NCI-H2171 treated with DMSO at 0.1 percent for 48 hours (cell line): ENCODE measurements at regions not wholly inside any gene's neighbourhood (a gene's known extent, or its start where the extent isn't known, plus 50 kb on each side); places are given as distances from the start of the nearest gene placed in this dataset.
"Not testable (repeated sequence)": the region's sequence is repeated elsewhere in the genome, so short reads cannot be mapped to it uniquely, and the experiment has no call there.

Source experiments
- DNase-seq: peaks from one replicate; lab custom pipeline; 2025; lab: John Stamatoyannopoulos, UW

DNA sequence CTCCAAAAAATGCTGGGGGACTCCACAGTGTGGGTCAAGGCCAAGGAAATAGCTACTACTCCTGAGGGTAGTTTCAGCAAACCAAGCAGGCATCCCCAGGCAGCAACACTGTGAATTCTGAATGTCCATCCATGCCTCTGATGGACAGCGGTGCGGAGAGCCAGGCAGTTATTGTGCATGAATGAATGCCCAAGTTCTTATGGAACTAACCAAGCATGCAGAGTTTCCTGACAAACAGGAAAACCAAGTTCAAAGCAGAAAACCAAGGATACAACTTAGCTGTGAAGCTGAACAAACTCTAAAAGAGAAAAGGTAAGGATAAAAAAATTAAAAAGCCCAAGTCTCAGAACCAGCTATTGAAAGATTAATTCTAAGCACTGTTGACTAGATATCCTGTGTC is 642.6 kb upstream of the HS3ST1 start:
- DNase-seq: no peak

DNA sequence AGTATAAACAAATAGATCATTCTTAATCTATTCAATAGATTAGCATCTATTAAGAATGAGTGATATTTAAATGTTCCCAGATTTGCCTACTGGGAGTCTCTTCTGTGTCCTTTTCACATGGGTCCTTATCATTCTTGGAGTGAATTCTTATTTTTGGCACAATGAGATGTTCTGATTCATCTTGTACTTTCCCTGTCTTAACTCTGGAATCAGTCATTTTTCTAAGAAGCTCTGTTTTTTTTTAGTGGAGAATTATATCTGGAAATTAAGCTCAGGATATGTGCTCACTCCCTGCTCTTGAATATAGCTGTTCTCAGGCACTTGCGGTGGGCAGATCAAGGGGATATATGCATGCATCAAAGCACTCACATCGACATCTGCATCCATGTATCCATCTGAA is 625.3 kb upstream of the HS3ST1 start:
- no peak for DNase-seq

GRCh38 chr4:12053556-12053955 is 624.9 kb upstream of the HS3ST1 start:
- DNase-seq: no peak

GRCh38 chr4:12050357-12050756 is 621.7 kb upstream of the HS3ST1 start:
- no peak for DNase-seq

DNA sequence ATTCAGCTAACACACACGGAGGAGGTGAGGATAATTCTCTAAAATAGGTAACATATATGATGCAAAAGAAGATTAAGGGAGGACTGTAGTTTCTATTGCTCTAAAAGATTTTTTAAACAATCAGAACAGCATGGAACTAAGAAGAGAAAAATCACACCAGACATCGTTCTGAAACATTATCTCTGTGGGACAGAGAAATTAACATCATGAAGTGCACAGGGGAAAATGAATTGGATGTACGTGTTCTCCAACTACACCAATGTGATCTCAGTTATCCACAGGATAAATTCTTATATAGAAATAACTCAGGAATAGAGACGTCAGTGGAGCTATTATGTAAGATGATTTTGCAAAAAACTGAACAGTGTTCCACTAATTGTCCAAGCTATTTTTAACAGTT is 614.1 kb upstream of the HS3ST1 start:
- DNase-seq: no peak

GRCh38 chr4:12041828-12042227 is 613.1 kb upstream of the HS3ST1 start:
- DNase-seq: no peak

DNA sequence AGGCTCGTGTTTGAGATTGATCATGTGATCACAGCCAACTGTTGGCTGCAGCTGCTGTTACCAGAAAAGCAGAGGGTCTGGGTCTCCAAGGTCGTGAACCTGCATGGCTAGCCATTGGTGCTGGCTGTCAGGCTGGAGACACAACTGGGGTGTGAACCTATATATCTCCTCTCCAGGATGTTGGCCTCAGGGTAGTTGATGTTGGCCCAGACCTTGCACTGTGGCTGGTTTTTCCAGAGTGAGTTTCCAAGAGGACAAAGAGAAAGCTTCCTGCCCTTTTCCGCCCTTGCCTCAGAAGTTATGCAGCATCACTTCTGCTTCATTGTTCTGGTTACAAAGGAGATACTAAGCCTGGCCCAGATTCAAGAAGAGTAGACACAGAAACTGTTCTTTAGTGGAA is 607.8 kb upstream of the HS3ST1 start:
- no peak for DNase-seq

- no peak for DNase-seq
These were observed 599.6 kb upstream of the HS3ST1 start for GRCh38 chr4:12028258-12028657.

DNA sequence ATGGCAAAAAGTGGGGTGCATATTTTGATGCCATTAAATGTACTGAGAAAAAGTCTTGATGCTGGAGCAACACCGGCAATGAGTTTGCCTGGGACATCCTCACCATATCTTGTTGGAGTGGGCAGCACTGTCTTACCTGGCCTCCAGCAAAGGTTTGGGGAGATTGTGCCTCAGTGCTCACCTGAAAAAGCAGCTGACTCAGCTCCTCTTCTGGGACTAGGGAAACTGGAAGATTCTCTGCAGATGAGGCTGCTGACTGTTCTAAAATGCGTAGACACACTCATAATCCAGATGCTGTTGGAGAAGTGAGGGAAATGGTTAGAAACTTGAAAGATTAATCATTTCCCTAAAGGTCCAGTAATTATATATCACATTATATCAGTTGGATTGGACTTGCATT is 593.7 kb upstream of the HS3ST1 start:
- no peak for DNase-seq

DNA sequence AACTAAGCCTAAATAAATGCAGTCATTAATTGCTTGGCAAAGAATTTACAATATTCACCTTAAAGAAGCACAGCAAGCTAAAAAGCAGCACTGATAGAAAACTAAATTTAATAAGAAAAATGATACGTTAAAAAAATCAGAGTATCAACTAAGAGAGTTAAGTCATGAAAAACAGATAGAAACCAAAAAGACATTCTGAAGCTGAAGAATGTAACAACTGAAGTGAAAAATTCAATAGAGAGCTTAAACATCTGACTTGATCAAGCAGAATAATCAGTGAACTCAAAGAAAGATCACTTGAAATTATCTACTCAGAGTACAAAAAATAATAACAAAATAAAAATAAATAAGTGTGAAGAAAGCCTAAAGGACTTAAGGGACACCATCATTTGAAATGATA is 588.0 kb upstream of the HS3ST1 start:
- no peak for DNase-seq

DNA sequence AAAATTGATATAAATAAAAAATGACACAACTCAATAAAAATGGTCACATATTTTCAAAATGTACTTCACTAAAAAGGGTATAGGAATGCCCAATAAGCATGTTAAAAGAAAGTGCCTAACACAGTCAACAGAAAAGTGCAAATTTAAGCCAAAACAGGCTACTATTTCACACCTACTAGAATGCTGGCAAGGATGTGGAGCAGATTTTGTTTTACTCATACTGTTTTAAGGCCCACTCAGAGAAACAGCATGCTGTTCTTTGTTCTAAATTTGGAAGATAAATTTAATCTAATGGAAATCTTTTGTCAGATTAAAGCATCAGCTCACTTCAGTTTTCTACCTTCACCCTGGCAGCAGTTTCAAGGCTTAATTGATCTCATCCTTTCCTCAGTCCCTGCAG is 576.8 kb upstream of the HS3ST1 start:
- no peak for DNase-seq

- DNase-seq: not testable (repeated sequence)
These were observed 567.9 kb upstream of the HS3ST1 start for GRCh38 chr4:11996581-11996980.

GRCh38 chr4:11976726-11977263 is 548.1 kb upstream of the HS3ST1 start:
- no peak for DNase-seq

DNA sequence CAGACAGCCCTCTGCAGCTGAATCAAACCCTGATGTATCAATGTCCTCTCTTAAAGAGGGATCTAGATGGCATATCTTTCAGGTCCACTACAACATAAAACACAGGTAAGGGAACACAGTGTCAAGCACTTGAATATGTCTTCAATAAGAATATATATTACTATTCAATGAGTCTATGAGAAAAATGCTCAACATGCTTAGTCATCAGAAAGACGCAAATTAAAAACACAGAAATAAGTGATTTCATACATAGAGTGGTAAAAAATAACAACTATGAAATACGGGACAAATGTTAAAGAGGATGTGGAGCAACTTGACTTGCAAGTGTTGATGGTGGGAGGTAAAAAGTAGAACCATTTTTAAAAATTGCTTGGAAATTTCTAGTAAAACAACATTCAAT is 544.6 kb upstream of the HS3ST1 start:
- no peak for DNase-seq

DNA sequence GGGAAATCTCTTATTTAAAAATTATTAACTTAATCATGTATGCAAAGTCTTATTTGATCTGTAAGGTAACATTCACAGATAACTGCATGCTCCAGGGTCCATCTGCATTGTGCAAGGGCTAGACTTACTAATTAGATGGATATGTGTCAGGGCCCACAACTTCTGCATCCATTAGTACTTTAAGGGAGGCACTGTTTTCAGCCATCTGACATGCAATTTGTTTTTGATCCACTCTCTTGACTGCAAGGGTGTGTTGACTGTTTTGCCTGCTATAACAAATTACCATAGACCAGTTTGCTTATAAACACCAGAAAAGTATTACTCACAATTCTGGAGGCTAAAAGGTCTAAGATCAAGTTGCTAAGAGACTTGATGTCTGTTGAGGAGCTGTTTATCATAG is 542.1 kb upstream of the HS3ST1 start:
- DNase-seq: no peak

DNA sequence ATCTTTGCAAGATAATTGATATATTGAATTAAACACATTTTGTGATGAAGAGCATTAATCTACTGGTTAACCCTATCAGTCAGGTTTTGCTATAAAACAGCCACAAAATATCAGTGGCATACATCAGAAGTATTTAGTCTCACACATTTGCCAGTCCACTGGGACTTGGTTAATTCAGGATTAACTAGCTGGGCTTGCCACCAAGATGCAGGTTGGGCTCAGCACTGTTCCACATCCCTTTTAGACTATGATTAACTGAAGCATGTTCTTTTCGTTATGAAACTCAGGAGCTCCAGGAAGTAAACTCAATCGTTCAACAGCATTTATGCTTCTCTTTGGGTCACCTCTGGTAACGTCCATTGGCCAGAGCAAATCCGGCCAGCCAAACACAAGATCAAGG is 538.1 kb upstream of the HS3ST1 start:
- no peak for DNase-seq

DNA sequence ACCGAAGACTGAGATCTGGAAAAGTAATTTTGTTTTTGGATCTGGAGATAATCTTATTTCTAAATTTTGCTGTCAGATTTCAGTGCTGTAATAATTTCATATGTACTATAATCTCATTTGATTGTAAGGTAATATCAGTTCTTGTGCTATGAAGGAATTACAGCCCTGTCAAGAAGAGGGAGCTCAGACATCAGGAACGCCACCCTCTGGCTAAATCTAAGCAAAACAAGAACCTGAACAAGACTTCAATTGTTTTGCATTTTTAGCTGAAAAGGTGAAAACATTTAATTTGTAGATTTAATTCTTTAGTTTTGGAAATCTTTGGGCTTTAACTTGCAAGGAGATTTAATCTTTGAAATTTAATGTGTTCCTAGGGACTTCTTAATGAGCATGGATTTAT is 525.4 kb upstream of the HS3ST1 start:
- no peak for DNase-seq

GRCh38 chr4:11949355-11949754 is 520.7 kb upstream of the HS3ST1 start:
- no peak for DNase-seq

DNA sequence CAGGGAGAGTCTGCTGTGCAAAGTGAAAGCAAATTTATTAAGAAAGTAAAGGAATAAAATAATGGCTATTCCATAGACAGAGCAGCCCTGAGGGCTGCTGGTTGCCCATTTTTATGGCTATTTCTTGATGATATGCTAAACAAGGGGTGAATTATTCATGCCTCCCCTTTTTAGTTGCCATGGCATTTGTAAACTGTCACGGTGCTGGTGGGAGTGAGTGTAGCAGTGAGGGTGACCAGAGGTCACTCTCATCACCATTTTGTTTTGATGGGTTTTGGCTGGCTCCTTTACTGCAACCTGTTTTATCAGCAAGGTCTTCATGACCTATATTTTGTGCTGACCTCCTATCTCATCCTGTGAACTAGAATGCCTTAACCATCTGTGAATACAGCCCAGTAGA is 518.9 kb upstream of the HS3ST1 start:
- not testable (repeated sequence) for DNase-seq

DNA sequence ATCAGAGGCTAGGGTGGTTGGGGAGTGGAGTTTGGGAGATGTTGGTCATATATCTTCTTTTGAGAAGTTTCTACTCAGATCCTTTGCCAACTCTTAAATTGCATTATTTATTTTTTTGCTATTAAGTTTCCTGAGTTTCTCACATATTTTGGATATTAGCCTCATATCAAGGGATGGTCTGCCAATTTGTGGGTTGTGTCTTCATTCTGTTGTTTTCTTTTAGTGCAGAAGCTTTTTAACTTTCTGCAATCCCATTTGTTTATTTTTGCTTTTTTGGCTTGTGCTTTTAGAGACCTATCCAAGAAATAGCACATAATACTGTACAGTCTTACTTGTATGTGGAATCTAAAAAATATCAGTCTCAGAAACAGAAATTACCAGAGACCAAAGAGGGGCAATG is 509.2 kb upstream of the HS3ST1 start:
- no peak for DNase-seq

- no peak for DNase-seq
These were observed 502.6 kb upstream of the HS3ST1 start for GRCh38 chr4:11931266-11931820.

DNA sequence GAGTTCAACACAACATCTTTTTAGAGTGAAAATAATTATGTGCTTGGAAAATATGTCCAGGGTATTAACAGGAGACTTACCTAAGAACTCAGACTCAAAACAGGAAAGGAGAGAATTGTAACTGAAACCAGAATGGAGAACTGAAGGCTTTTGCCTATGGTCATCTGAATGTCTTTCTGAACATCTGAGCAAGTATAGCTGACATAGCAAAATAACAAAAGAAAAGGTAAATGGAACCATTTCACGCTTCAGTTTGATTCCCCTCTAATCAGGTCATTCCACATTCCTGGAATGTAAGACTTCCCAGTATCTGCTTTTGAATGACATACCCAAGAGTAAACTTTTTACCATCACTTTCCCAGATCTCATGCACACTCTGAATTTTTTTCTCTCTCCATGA is 500.4 kb upstream of the HS3ST1 start:
- no peak for DNase-seq

DNA sequence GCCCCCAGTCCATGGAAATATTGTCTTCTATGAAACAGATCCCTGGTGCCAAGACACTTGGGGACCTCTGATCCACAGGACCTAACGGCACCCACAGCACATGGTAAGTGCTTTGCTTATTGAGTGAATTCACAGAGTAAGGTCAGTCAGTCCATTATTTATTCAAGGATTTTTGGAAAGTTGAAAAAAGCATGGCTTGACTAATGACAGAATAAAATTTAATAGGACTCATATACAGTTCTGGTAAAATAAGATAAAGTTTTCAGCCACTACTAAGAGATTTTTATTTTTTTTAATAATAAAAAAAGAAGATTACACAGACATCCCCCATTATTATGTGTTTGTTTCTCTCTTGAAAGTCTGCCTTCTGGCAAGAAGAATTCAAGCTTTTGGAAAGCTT is 490.6 kb upstream of the HS3ST1 start:
- no peak for DNase-seq

DNA sequence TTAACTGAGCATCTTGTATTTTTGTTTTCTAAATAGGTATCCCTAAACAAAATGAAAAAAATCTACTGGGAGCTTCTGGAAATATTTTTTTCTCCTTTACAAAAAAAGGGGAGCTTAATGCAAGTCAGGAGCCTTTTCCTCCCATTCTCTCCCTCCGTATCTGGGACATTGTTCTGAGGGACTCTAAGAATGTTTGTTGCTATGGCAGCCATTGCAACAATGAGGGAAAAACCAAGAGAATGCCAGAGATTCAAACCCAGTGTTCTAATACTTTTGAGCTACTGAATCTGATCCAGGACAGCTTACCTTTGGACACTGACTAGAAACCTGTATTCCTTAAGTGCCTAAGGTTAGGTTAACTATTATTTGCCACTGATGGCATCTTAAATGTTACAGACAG is 485.7 kb upstream of the HS3ST1 start:
- no peak for DNase-seq

GRCh38 chr4:11912886-11913285 is 484.2 kb upstream of the HS3ST1 start:
- no peak for DNase-seq
